Panc1 (cell line): ENCODE measurements at regions not wholly inside any gene's neighbourhood (a gene's known extent, or its start where the extent isn't known, plus 50 kb on each side); places are given as distances from the start of the nearest gene placed in this dataset.

Experiments
- ATAC-seq: fragments of 200-7000 bp; cut with Tn5 transposase; 2 replicates; pipeline ENCODE4 v1.9.1; 2020; ENCODE audit warnings: mild to moderate bottlenecking, moderate library complexity
- BruUV-seq: library from RNA; stranded (reverse); fragments of 400-500 nt; replicated peaks from 2 replicates; lab custom pipeline; 2021; lab: Mats Ljungman, UMichigan
- CTCF ChIA-PET: fragments of 300-600 bp; sonication (Branson Sonifier 250); formaldehyde crosslinking; loops from one replicate; lab custom pipeline; 2022; ENCODE audit warnings: antibody characterized with exemption; lab: Charles Lee
- POLR2A ChIA-PET: fragments of 300-600 bp; sonication (Branson Sonifier 250); formaldehyde crosslinking; loops from one replicate; lab custom pipeline; 2022; ENCODE audit warnings: antibody characterized with exemption; lab: Charles Lee
- DNase-seq: peaks from one replicate; pipeline ENCODE4 v3.0.0-alpha.2; 2010; ENCODE audit warnings: low read depth, low spot score
- H3K27ac ChIP-seq: 2 replicates; pipeline ENCODE4 v1.5.1; 2011; ENCODE audit warnings: mild to moderate bottlenecking, low read length, inconsistent platforms
- H3K27me3 ChIP-seq: fragments of 200-500 bp; sonication (Bioruptor generic); 2 replicates; pipeline ENCODE4 v1.6.0; 2014; ENCODE audit warnings: low read length, inconsistent platforms; ENCODE audit not compliant: control insufficient read depth, insufficient read depth
- H3K36me3 ChIP-seq: fragments of 200-500 bp; sonication (Bioruptor generic); 2 replicates; pipeline ENCODE4 v1.5.1; 2014; ENCODE audit warnings: inconsistent platforms, mild to moderate bottlenecking, low read length, moderate library complexity; ENCODE audit not compliant: control insufficient read depth, insufficient read depth
- H3K4me1 ChIP-seq: 2 replicates; pipeline ENCODE4 v1.5.1; 2011; ENCODE audit warnings: inconsistent platforms, mild to moderate bottlenecking, low read length, moderate library complexity; ENCODE audit not compliant: control insufficient read depth, insufficient read depth
- H3K4me3 ChIP-seq, 2 experiments: 2 replicates each; pipeline ENCODE4 v1.5.1; 2011 to 2012; ENCODE audit warnings: low read depth in 2 of 2, low read length in 2 of 2, mild to moderate bottlenecking in 2 of 2, inconsistent platforms in 1 of 2, moderate library complexity in 1 of 2
- H3K9me3 ChIP-seq: fragments of 200-500 bp; sonication (Bioruptor generic); 2 replicates; pipeline ENCODE4 v1.5.1; 2014; ENCODE audit warnings: low read depth, mild to moderate bottlenecking, inconsistent platforms, low read length, moderate library complexity; ENCODE audit not compliant: control insufficient read depth, insufficient read depth
- CTCF ChIP-seq: fragments of 450-650 bp; IDR thresholded peaks from 2 replicates; pipeline ENCODE4 v1.5.1; 2017; ENCODE audit warnings: mild to moderate bottlenecking
- POLR2AphosphoS5 ChIP-seq: IDR thresholded peaks from 2 replicates; pipeline ENCODE4 v1.6.1; 2012; ENCODE audit warnings: mild to moderate bottlenecking, low read depth, low read length, moderate library complexity
- REST ChIP-seq, 2 experiments: IDR thresholded peaks; 2 replicates each; pipeline ENCODE4 v1.6.1; 2011 to 2012; ENCODE audit warnings: low read depth in 2 of 2, control low read depth in 1 of 2, low read length in 1 of 2, mild to moderate bottlenecking in 1 of 2, moderate library complexity in 1 of 2; ENCODE audit not compliant: insufficient read depth in 1 of 2
- SIN3A ChIP-seq: IDR thresholded peaks from 2 replicates; pipeline ENCODE4 v1.6.1; 2012; ENCODE audit warnings: low read depth, mild to moderate bottlenecking, low read length, moderate library complexity, borderline replicate concordance; ENCODE audit not compliant: insufficient read depth
- TCF7L2 ChIP-seq: IDR thresholded peaks from 2 replicates; pipeline ENCODE4 v1.6.1; 2011; ENCODE audit warnings: mild to moderate bottlenecking, low read depth, low read length, inconsistent platforms
- in situ Hi-C: cut with HindIII; loops from 2 replicates; pipeline ENCODE4 v1.10.0; 2016; ENCODE audit warnings: low sequenced_read_pairs, low pct_unique_long_range_greater_than_20kb
- intact Hi-C: fragments of 100-400 bp; cut with micrococcal nuclease; formaldehyde crosslinking; loops from one replicate; pipeline ENCODE4 v1.10.0; 2022; ENCODE audit not compliant: unreplicated experiment

DNA sequence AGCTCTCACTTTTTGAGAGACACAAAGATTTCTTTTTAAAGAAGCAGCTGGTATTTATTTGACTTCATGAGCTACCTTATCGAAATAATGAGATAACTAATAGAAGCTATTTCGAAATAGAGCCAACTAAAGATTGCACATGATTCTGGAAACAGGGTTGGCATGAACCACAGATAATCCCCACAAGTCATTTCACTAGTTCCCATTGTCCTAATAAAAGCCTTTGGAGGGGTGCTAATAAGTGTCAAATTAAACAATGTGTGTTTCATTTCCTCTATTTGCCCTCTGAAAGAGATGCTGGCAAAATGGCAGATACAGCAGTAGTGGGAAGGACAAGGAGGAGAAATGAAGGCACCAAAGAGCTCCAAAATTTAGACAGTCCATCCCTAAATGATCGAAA lies 78.6 kb upstream of the RIPOR2 start:
- Histone ChIP-seq H3K4me1 (no peaks in the 10 kb centered on the region), H3K9me3 (no peaks in the 10 kb centered on the region), H3K27ac (no peak overlapping the region), H3K4me3 (no peak overlapping the region), H3K36me3 (no peaks in the 10 kb centered on the region), H3K27me3 (peaks cover 13% of the 10 kb centered on the region)
- ChIA-PET CTCF (no interaction called here), POLR2A (no interaction called here)
- no peak for DNase-seq
- intact Hi-C loops = no loop called here
- no TSS peak for BruUV-seq
- TF ChIP-seq CTCF = no peak
- no peak for TF ChIP-seq SIN3A
- TF ChIP-seq REST (IDR thresholded peaks at IDR 0.05; ENCODE audit: insufficient read depth in 1 of 2, low read depth in 2 of 2, low read length in 1 of 2) = no peak
- TF ChIP-seq TCF7L2 = no peak
- TF ChIP-seq POLR2AphosphoS5 = no peak
- in situ Hi-C loops = no loop called here
- ATAC-seq = no peak

DNA sequence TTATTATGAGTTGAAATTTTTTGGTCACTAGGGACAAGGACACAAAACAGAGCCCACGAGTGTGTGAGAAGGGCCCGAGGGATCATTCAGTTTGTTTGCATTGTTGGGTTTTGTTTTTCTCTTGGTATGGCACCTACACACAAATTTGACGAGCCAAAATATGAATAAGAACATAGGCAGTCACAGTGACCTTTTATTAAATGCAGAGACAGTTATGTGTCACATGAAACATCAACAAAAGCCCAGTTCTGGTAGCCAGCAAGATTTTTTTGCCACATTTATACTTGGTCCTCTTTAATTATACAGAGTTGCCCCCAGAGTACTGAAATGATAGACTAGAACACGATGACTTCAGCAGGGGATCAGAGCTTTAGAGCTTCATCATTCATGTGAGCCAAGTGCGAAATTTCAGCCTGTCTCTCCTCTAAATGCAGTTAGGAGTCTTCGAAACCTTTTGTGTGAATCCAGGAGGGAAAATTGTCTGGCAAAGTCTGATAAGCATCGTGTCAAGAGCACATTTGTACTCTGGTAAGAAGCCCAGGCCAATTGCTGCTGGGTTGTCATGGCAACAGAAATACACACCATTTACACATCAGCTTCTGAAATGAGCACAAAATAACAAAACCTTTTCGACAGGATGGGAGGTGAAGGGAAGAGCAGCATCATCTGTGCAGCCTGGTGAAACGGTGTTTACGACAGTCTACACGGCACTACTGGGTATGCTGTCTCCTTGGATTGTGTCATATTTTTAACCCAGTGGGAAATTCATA lies 79.2 kb upstream of the RIPOR2 start:
- BruUV-seq = no TSS peak
- no peak overlapping the region for H3K4me3 ChIP-seq
- intact Hi-C loops (no loop called here), in situ Hi-C loops (no loop called here)
- POLR2A ChIA-PET = no interaction called here
- H3K36me3 ChIP-seq = no peaks in the 10 kb centered on the region
- DNase-seq = no peak
- peaks cover 13% of the 10 kb centered on the region for H3K27me3 ChIP-seq
- TF ChIP-seq SIN3A = no peak
- TF ChIP-seq POLR2AphosphoS5 = no peak
- TF ChIP-seq REST (IDR thresholded peaks at IDR 0.05; ENCODE audit: insufficient read depth in 1 of 2, low read depth in 2 of 2, low read length in 1 of 2) = no peak
- TF ChIP-seq TCF7L2 = no peak
- no peak for TF ChIP-seq CTCF
- CTCF ChIA-PET = no interaction called here
- no peak overlapping the region for H3K27ac ChIP-seq
- H3K4me1 ChIP-seq = no peaks in the 10 kb centered on the region
- no peak for ATAC-seq
- no peaks in the 10 kb centered on the region for H3K9me3 ChIP-seq
